ENCODE measurements at regions not wholly inside any gene's neighbourhood (a gene's known extent, or its start where the extent isn't known, plus 50 kb on each side); places are given as distances from the start of the nearest gene placed in this dataset.

- H2AK9ac ChIP-seq (replicated peaks; ENCODE audit: low read depth, low read length, poor library complexity) = no peak overlapping the region
- H4K8ac ChIP-seq (ENCODE audit: low read depth in 2 of 2, low read length in 2 of 2) = no peak overlapping the region
- H3K56ac ChIP-seq (ENCODE audit: extremely low read depth, insufficient read depth, low read length) = no peak overlapping the region
- H3K4me1 ChIP-seq (ENCODE audit: control insufficient read depth, insufficient read depth, low read length) = no peaks in the 10 kb centered on the region
- no peak overlapping the region for H2BK20ac ChIP-seq (ENCODE audit: low read depth, low read length)
- H2BK5ac ChIP-seq (ENCODE audit: low read depth, low read length, poor library complexity, severe bottlenecking) = no peak overlapping the region
- peaks cover 56% of the 10 kb centered on the region for H3K27me3 ChIP-seq (ENCODE audit: control insufficient read depth, insufficient read depth, low read length)
- no peaks in the 10 kb centered on the region for H3K9me1 ChIP-seq (ENCODE audit: insufficient read depth, low read length)
- CTCF ChIA-PET = no interaction called here
- H3K9me3 ChIP-seq (ENCODE audit: control insufficient read depth, insufficient read depth, low read length) = no peaks in the 10 kb centered on the region
- no peak overlapping the region for H3K27ac ChIP-seq (ENCODE audit: insufficient read depth, low read length)
- H3K18ac ChIP-seq (ENCODE audit: low read depth, low read length) = no peak overlapping the region
- no peak overlapping the region for H2AK5ac ChIP-seq (ENCODE audit: low read depth, low read length)
- no peak overlapping the region for H3K9ac ChIP-seq (ENCODE audit: low read depth, low read length)
- H3K36me3 ChIP-seq (ENCODE audit: control insufficient read depth, insufficient read depth, low read length) = no peaks in the 10 kb centered on the region
- no peak overlapping the region for H2BK120ac ChIP-seq (ENCODE audit: low read depth, low read length)
- H2AFZ ChIP-seq (replicated peaks; ENCODE audit: low read length, poor library complexity) = no peak overlapping the region
- H4K20me1 ChIP-seq (ENCODE audit: insufficient read depth, low read length) = no peaks in the 10 kb centered on the region
- H4K5ac ChIP-seq (ENCODE audit: low read depth, low read length) = no peak overlapping the region
- TF ChIP-seq CTCF (conservative IDR thresholded peaks at IDR 0.05; ENCODE audit: low read depth, low read length) (no peak), POLR2A (IDR thresholded peaks at IDR 0.05; ENCODE audit: low read depth, low read length) (no peak), MAZ (IDR thresholded peaks at IDR 0.05; ENCODE audit: borderline replicate concordance, low read depth, low read length) (no peak), RFX5 (IDR thresholded peaks at IDR 0.05; ENCODE audit: low read depth, low read length) (no peak), SMC3 (IDR thresholded peaks at IDR 0.05; ENCODE audit: low read depth, low read length) (no peak), MXI1 (IDR thresholded peaks at IDR 0.05; ENCODE audit: borderline replicate concordance, low read depth, low read length) (no peak), BHLHE40 (IDR thresholded peaks at IDR 0.05; ENCODE audit: low read depth, low read length) (no peak), ELK1 (IDR thresholded peaks at IDR 0.05; ENCODE audit: borderline replicate concordance, low read depth, low read length) (no peak), RAD21 (IDR thresholded peaks at IDR 0.05; ENCODE audit: low read length) (no peak), CHD1 (IDR thresholded peaks at IDR 0.05; ENCODE audit: low read depth, low read length) (no peak)
- DNase-seq (no peak), ATAC-seq (ENCODE audit: low read depth) (no peak)
- dilution Hi-C loops (cut with HindIII; ENCODE audit: low sequenced_read_pairs, unreplicated experiment) = no loop called here
- H3K4me2 ChIP-seq (ENCODE audit: low read depth, low read length) = no peak overlapping the region
- no peak overlapping the region for H3K23ac ChIP-seq (ENCODE audit: low read depth, low read length)
- in situ Hi-C loops (cut with MboI; ENCODE audit: low sequenced_read_pairs) = no loop called here
- no peak overlapping the region for H2BK15ac ChIP-seq (ENCODE audit: low read depth, low read length)
- intact Hi-C loops (cut with micrococcal nuclease) = loop anchor here (5.0 kb wide), 1 partner anchor 48 kb away; no protein-coding TSS in a partner anchor
- POLR2A ChIA-PET (ENCODE audit: unreplicated experiment) = no interaction called here
- no peak overlapping the region for H3K4me3 ChIP-seq (ENCODE audit: insufficient read depth, low read depth, low read length)
- no peak overlapping the region for H3K4ac ChIP-seq (ENCODE audit: low read depth, low read length)
- H3K79me1 ChIP-seq (ENCODE audit: low read depth in 1 of 2, low read length in 2 of 2) = no peaks in the 10 kb centered on the region
- H4K91ac ChIP-seq (ENCODE audit: insufficient read depth, low read depth, low read length) = no peak overlapping the region
- H3K14ac ChIP-seq (replicated peaks; ENCODE audit: low read depth, low read length) = no peak overlapping the region
- BruUV-seq (replicated peaks) = no TSS peak
Measured at GRCh38 chr9:33649463-33649862, 125.4 kb downstream of the ANKRD18B start.

All from IMR-90 (cell line).